Esophagus squamous epithelium (tissue), 5 donors: ENCODE measurements at regions not wholly inside any gene's neighbourhood (a gene's known extent, or its start where the extent isn't known, plus 50 kb on each side); places are given as distances from the start of the nearest gene placed in this dataset.
"Not testable (repeated sequence)": the region's sequence is repeated elsewhere in the genome, so short reads cannot be mapped to it uniquely, and the experiment has no call there.

Experiments
- DNase-seq: peaks from one replicate; lab custom pipeline; 2025; lab: John Stamatoyannopoulos, UW
- H3K27ac ChIP-seq, 4 donors: fragments of 200-600 bp; sonication (generic); one replicate each; pipeline ENCODE4 v1.5.1; 2016 to 2019; ENCODE audit warnings: mild to moderate bottlenecking in 1 of 4
- H3K27me3 ChIP-seq, 4 donors: fragments of 200-600 bp; sonication (generic); 1 replicate in 3 of 4; 2 replicates in 1 of 4; pipeline versions ENCODE4 v1.5.1 to v1.6.0; 2017 to 2021; ENCODE audit warnings: antibody characterized with exemption in 1 of 4
- H3K36me3 ChIP-seq, 3 donors: fragments of 200-600 bp; sonication (generic); one replicate each; pipeline ENCODE4 v1.5.1; 2016 to 2019
- H3K4me1 ChIP-seq, 3 donors: fragments of 200-600 bp; sonication (generic); one replicate each; pipeline ENCODE4 v1.5.1; 2017 to 2019
- H3K4me3 ChIP-seq, 4 donors: fragments of 200-600 bp; sonication (generic); 1 replicate in 3 of 4; 2 replicates in 1 of 4; pipeline ENCODE4 v1.5.1; 2016 to 2019; ENCODE audit warnings: mild to moderate bottlenecking in 2 of 4, moderate library complexity in 1 of 4
- H3K9me3 ChIP-seq, 3 donors: fragments of 200-600 bp; sonication (generic); one replicate each; pipeline ENCODE4 v1.5.1; 2016 to 2019
- CTCF ChIP-seq, 6 experiments: fragments of 450-650 bp in 4 of 6; fragments of 200-600 bp in 2 of 6; sonication (generic) in 2 of 6; IDR thresholded peaks; one replicate each; pipeline ENCODE4 v1.5.1; 2016 to 2019; ENCODE audit warnings: antibody characterized with exemption in 6 of 6, mild to moderate bottlenecking in 4 of 6, moderate library complexity in 4 of 6
- POLR2A ChIP-seq, 4 donors: fragments of 450-650 bp; IDR thresholded peaks; one replicate each; pipeline ENCODE4 v1.6.1; 2017; ENCODE audit warnings: antibody characterized with exemption in 4 of 4, mild to moderate bottlenecking in 4 of 4, moderate library complexity in 3 of 4
- WGBS, 2 donors: methylation state at CpG; one replicate each; pipeline ENCODE4 v1.1.5; 2018; 5-methylcytosine and 5-hydroxymethylcytosine counted together
- intact Hi-C: fragments of 100-400 bp; cut with DNase I; formaldehyde crosslinking; loops from one replicate; pipeline ENCODE4 v1.15.0; 2022
- donor health status: DM: yes; HTN: yes; CAD: no.

GRCh38 chr7:97439637-97440214 is 292.2 kb upstream of the TAC1 start:
- Histone ChIP-seq H3K36me3 (no peaks in the 10 kb centered on the region), H3K9me3 (peaks cover 0 to 18% (median 6%) of the 10 kb centered on the region in 3 donors), H3K27ac (no peak overlapping the region), H3K4me3 (no peak overlapping the region), H3K4me1 (no peaks in the 10 kb centered on the region), H3K27me3 (no peaks in the 10 kb centered on the region)
- intact Hi-C loops, result no loop called here
- no peak for DNase-seq
- no peak for TF ChIP-seq CTCF (IDR thresholded peaks at IDR 0.05)
- TF ChIP-seq POLR2A (IDR thresholded peaks at IDR 0.05), result no peak
- 62 to 75% methylated on average over 5 of the region's 5 CpGs for WGBS, 2 donors

- intact Hi-C loops, result no loop called here
- Histone ChIP-seq H3K4me1 (no peaks in the 10 kb centered on the region), H3K4me3 (no peak overlapping the region), H3K27ac (no peak overlapping the region), H3K27me3 (no peaks in the 10 kb centered on the region), H3K9me3 (no peaks in the 10 kb centered on the region), H3K36me3 (no peaks in the 10 kb centered on the region)
- DNase-seq, result no peak
- 59% methylated on average over 4 to 5 of the region's 5 CpGs for WGBS, 2 donors
- TF ChIP-seq POLR2A (IDR thresholded peaks at IDR 0.05), result no peak
- TF ChIP-seq CTCF (IDR thresholded peaks at IDR 0.05), result no peak
Measured at GRCh38 chr7:97446361-97446760, 285.5 kb upstream of the TAC1 start.

- H3K4me1 ChIP-seq, intact Hi-C loops, DNase-seq, H3K9me3 ChIP-seq, H3K4me3 ChIP-seq, H3K27ac ChIP-seq, H3K36me3 ChIP-seq, H3K27me3 ChIP-seq: not testable (repeated sequence)
- 69 to 85% methylated on average over 2 to 3 of the region's 3 CpGs for WGBS, 2 donors
Measured at GRCh38 chr7:97449448-97449847, 282.4 kb upstream of the TAC1 start.

GRCh38 chr7:97450516-97450915 is 281.4 kb upstream of the TAC1 start:
- 7 to 8% methylated on average over 1 of the region's 1 CpG for WGBS, 2 donors

GRCh38 chr7:97454636-97455035 is 277.2 kb upstream of the TAC1 start:
- DNase-seq, result no peak
- Histone ChIP-seq H3K27ac (no peak overlapping the region), H3K36me3 (no peaks in the 10 kb centered on the region), H3K9me3 (no peaks in the 10 kb centered on the region), H3K4me1 (no peaks in the 10 kb centered on the region), H3K4me3 (no peak overlapping the region), H3K27me3 (no peaks in the 10 kb centered on the region)
- 86 to 100% methylated on average over 1 of the region's 1 CpG for WGBS, 2 donors
- TF ChIP-seq POLR2A (IDR thresholded peaks at IDR 0.05) (no peak), CTCF (IDR thresholded peaks at IDR 0.05) (no peak)
- intact Hi-C loops, result no loop called here

More at GRCh38 chr7:97450516-97450915, 281.4 kb upstream of the TAC1 start:
- H3K4me3 ChIP-seq, result no peak overlapping the region
- no peaks in the 10 kb centered on the region for H3K27me3 ChIP-seq
- no peaks in the 10 kb centered on the region for H3K4me1 ChIP-seq
- no peak for DNase-seq
- intact Hi-C loops, result no loop called here
- H3K9me3 ChIP-seq, result no peaks in the 10 kb centered on the region
- H3K36me3 ChIP-seq, result no peaks in the 10 kb centered on the region
- TF ChIP-seq POLR2A (IDR thresholded peaks at IDR 0.05) (no peak), CTCF (IDR thresholded peaks at IDR 0.05) (no peak)
- H3K27ac ChIP-seq, result no peak overlapping the region

GRCh38 chr7:97457054-97457453 is 274.8 kb upstream of the TAC1 start:
- WGBS, 2 donors, result 58 to 59% methylated on average over 3 of the region's 3 CpGs
- DNase-seq, result no peak
- H3K9me3 ChIP-seq, result peaks cover 0 to 15% (median 0%) of the 10 kb centered on the region in 3 donors
- H3K36me3 ChIP-seq, result no peaks in the 10 kb centered on the region
- intact Hi-C loops, result no loop called here
- no peaks in the 10 kb centered on the region for H3K4me1 ChIP-seq
- H3K4me3 ChIP-seq, result no peak overlapping the region
- TF ChIP-seq CTCF (IDR thresholded peaks at IDR 0.05), result no peak
- no peak for TF ChIP-seq POLR2A (IDR thresholded peaks at IDR 0.05)
- no peak overlapping the region for H3K27ac ChIP-seq
- H3K27me3 ChIP-seq, result no peaks in the 10 kb centered on the region
